ENCODE measurements at regions not wholly inside any gene's neighbourhood (a gene's known extent, or its start where the extent isn't known, plus 50 kb on each side); places are given as distances from the start of the nearest gene placed in this dataset.

GRCh38 chr5:3002230-3002629, 250.8 kb upstream of the IRX2 start (continued):
- TF ChIP-seq BRCA1 (IDR thresholded peaks at IDR 0.05) (no peak), BRCA1 (CRISPR knock-in tag; IDR thresholded peaks at IDR 0.05) (no peak), HNRNPK (IDR thresholded peaks at IDR 0.05; ENCODE audit: low read depth, low read length, poor library complexity, severe bottlenecking) (no peak)

- intact Hi-C loops (cut with micrococcal nuclease), result no loop called here
- WGBS (ENCODE audit: insufficient coverage, low coverage, missing lambda C conversion rate), result under 1% methylated on average over 6 of the region's 6 CpGs
- BruUV-seq (replicated peaks), result no TSS peak
- Histone ChIP-seq H3K27ac (ENCODE audit: extremely low read depth, low read depth, low read length) (no peak overlapping the region), H3K79me2 (ENCODE audit: control insufficient read depth, insufficient read depth, low read length) (no peaks in the 10 kb centered on the region), H3K9me3 (replicated peaks; ENCODE audit: control insufficient read depth, insufficient read depth, low read depth, low read length) (no peaks in the 10 kb centered on the region; the same call in 1 of the 2 replicates), H3K9ac (ENCODE audit: insufficient read depth in 1 of 2, low read depth in 2 of 2, low read length in 2 of 2) (no peak overlapping the region), H4K20me1 (replicated peaks; ENCODE audit: control insufficient read depth, insufficient read depth, low read length) (peaks cover 6% of the 10 kb centered on the region; the same call in 1 of the 2 replicates), H3K4me2 (ENCODE audit: insufficient read depth, low read length) (no peak overlapping the region), H3K27me3 (ENCODE audit: control insufficient read depth in 2 of 2, insufficient read depth in 2 of 2, low read length in 2 of 2) (peaks cover 10 to 34% of the 10 kb centered on the region in 2 experiments; a peak in 3 of 5 replicates), H3K9me1 (ENCODE audit: control insufficient read depth, insufficient read depth, low read length) (no peaks in the 10 kb centered on the region), H3K4me1 (replicated peaks in 1 of 2; ENCODE audit: control insufficient read depth in 2 of 2, insufficient read depth in 2 of 2, low read length in 2 of 2) (no peaks in the 10 kb centered on the region), H3K4me3 (no peak overlapping the region), H2AFZ (ENCODE audit: low read depth, low read length) (no peak overlapping the region), H3K36me3 (ENCODE audit: control insufficient read depth, insufficient read depth, low read length) (no peaks in the 10 kb centered on the region)
- in situ Hi-C loops (cut with MboI), result no loop called here
- FAIRE-seq (no peak), ATAC-seq (no peak), DNase-seq (ENCODE audit: extremely low read depth in 1 of 4, low spot score in 3 of 4) (no peak)
- CTCF ChIA-PET (ENCODE audit: low intra/inter-chr PET ratio), result no interaction called here
- POLR2A ChIA-PET, result no interaction called here
- no peak for TF ChIP-seq ZNF124 (CRISPR knock-in tag; IDR thresholded peaks at IDR 0.05)
- no peak for TF ChIP-seq KDM5B (IDR thresholded peaks at IDR 0.05; ENCODE audit: insufficient replicate concordance, low read depth, low read length)
- no peak for TF ChIP-seq GMEB1 (CRISPR knock-in tag; IDR thresholded peaks at IDR 0.05)
- no peak for TF ChIP-seq ZFX (CRISPR knock-in tag; IDR thresholded peaks at IDR 0.05)
- TF ChIP-seq ZNF347 (CRISPR knock-in tag; IDR thresholded peaks at IDR 0.05; ENCODE audit: low read depth), result no peak
- no peak for TF ChIP-seq PCBP2 (IDR thresholded peaks at IDR 0.05; ENCODE audit: low read depth, low read length, poor library complexity, severe bottlenecking)
- no peak for TF ChIP-seq ZNF318 (IDR thresholded peaks at IDR 0.05; ENCODE audit: borderline replicate concordance in 1 of 2, low read depth in 1 of 2)
- TF ChIP-seq NCOA1 (IDR thresholded peaks at IDR 0.05; ENCODE audit: low read depth), result no peak
- TF ChIP-seq TCF15 (CRISPR knock-in tag; IDR thresholded peaks at IDR 0.05), result no peak
Observed at GRCh38 chr5:3000631-3001030, 249.2 kb upstream of the IRX2 start.
